WERI-Rb-1 (cell line): ENCODE measurements at regions not wholly inside any gene's neighbourhood (a gene's known extent, or its start where the extent isn't known, plus 50 kb on each side); places are given as distances from the start of the nearest gene placed in this dataset.

Experiments
- DNase-seq: peaks from one replicate; pipeline ENCODE4 v3.0.0-alpha.2; 2020
- H3K27ac ChIP-seq: fragments of 250-450 bp; sonication (Bioruptor Pico); 2 replicates; pipeline ENCODE4 v1.5.1; 2020; ENCODE audit warnings: mild to moderate bottlenecking, moderate library complexity
- H3K27me3 ChIP-seq: fragments of 250-450 bp; sonication (Bioruptor Pico); 2 replicates; pipeline ENCODE4 v1.5.1; 2021; ENCODE audit warnings: mild to moderate bottlenecking, low read depth, moderate library complexity; ENCODE audit not compliant: insufficient read depth, severe bottlenecking
- H3K36me3 ChIP-seq: fragments of 250-450 bp; sonication (Bioruptor Pico); 2 replicates; pipeline ENCODE4 v1.5.1; 2020; ENCODE audit warnings: mild to moderate bottlenecking, moderate library complexity
- H3K4me3 ChIP-seq: 2 replicates; pipeline ENCODE4 v1.5.1; 2011; ENCODE audit warnings: low read depth, mild to moderate bottlenecking, control low read depth, low read length
- H3K9me3 ChIP-seq: fragments of 250-450 bp; sonication (Bioruptor Pico); 2 replicates; pipeline ENCODE4 v1.5.1; 2021; ENCODE audit warnings: mild to moderate bottlenecking, moderate library complexity; ENCODE audit not compliant: severe bottlenecking
- TF ChIP-seq, protein P1 (sequence below): IDR thresholded peaks from 2 replicates; pipeline ENCODE4 v1.5.1; 2011; ENCODE audit warnings: low read depth, mild to moderate bottlenecking, control low read depth, inconsistent platforms, low read length

DNA sequence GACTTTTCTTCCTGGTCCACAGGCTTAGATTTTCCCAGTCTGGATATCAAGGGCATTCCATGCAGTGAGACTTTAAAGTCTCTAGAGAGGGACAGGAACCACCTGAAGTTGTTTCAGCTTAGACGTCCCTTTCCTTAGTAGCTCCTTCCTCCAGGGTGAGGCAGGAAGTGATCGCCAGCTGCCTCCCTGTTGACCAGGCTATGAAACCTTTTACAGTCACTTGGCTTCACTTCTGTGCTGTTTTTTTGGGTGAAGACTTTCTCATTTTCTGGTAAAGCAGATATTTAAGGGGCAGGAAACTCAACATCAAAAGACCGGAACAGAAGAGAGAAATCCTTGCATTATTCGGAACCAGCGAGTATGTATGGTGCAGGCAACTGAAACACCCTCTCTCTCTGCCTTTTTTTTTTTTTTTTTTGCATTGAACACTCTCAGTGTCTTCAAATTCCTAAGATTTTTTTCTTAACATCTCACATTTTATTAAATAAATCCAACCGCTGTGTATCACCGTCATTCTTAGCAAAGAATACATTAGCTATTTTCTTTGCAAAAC is 234.6 kb upstream of the IRF2BP2 start:
- Histone ChIP-seq H3K36me3 (no peaks in the 10 kb centered on the region), H3K4me3 (no peak overlapping the region), H3K27me3 (no peaks in the 10 kb centered on the region), H3K27ac (no peak overlapping the region), H3K9me3 (peaks cover 6% of the 10 kb centered on the region)
- TF ChIP-seq, protein P1, sequence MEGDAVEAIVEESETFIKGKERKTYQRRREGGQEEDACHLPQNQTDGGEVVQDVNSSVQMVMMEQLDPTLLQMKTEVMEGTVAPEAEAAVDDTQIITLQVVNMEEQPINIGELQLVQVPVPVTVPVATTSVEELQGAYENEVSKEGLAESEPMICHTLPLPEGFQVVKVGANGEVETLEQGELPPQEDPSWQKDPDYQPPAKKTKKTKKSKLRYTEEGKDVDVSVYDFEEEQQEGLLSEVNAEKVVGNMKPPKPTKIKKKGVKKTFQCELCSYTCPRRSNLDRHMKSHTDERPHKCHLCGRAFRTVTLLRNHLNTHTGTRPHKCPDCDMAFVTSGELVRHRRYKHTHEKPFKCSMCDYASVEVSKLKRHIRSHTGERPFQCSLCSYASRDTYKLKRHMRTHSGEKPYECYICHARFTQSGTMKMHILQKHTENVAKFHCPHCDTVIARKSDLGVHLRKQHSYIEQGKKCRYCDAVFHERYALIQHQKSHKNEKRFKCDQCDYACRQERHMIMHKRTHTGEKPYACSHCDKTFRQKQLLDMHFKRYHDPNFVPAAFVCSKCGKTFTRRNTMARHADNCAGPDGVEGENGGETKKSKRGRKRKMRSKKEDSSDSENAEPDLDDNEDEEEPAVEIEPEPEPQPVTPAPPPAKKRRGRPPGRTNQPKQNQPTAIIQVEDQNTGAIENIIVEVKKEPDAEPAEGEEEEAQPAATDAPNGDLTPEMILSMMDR, result no peak
- DNase-seq, result no peak

DNA sequence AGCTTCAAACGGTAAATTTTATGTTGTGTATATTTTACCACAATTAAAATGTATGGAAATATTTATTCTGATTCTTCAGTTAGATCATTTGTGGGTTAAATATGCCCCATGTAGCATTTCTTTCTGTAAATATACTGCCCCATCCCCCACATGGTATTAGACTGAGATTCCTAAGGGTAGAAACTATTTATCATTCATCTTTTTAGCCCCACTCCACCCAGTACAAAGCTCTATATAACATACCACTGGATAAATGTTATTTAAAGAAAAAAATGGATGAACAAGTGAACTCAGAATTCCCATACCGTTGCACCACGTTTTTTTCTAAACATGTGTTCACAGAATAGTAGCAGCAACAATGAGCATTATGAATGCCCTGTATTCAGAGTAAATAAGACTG is 234.0 kb upstream of the IRF2BP2 start:
- no peak overlapping the region for H3K27ac ChIP-seq
- no peak overlapping the region for H3K4me3 ChIP-seq
- no peak for DNase-seq
- peaks cover 11% of the 10 kb centered on the region for H3K9me3 ChIP-seq
- H3K27me3 ChIP-seq, result no peaks in the 10 kb centered on the region
- no peaks in the 10 kb centered on the region for H3K36me3 ChIP-seq
- TF ChIP-seq, protein P1, result no peak

DNA sequence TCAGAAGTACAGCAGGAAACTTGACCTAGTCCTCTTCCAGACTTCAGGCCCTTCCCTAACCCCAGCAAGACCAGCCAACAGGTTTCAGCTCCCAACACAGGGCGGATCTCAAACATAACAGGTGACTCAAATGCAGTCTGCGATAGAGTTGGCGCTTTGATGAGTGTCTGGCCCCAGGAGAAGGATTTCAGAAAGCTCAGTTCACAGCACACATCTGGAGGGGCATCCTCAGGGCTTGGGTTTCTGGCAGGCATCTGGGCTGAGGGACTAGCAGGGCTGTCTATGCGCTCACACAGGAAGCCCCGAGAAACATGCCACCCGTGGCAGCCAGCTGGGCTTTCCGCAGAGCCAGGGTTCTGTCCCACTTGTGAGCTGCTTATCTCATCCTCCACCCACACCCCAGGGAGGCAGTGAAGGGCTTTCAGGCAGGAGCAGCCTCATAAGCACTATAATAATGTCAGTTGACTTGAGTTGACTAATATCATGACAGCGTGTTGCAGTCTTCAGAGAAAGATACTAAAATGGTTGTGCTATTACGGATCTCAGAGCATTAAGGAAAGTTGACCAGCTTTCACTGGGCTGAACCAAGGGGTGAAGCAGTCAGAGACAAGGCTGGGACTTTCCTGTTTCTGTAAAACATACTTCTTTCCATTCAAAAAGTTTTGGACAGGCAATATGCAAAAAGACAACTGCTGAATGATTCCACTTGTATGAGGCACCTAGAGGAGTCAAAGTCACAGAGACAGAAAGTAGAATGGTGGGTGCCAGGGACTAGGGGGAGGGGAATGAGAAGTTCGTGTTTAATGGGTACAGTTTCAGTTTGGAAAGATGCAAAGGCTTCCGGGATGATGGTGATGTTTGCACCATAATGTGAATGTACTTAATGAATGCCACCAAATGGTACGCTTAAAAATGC is 233.0 kb upstream of the IRF2BP2 start:
- TF ChIP-seq, protein P1, result no peak
- peaks cover 11% of the 10 kb centered on the region for H3K9me3 ChIP-seq
- no peak overlapping the region for H3K27ac ChIP-seq
- no peaks in the 10 kb centered on the region for H3K27me3 ChIP-seq
- H3K36me3 ChIP-seq, result no peaks in the 10 kb centered on the region
- no peak overlapping the region for H3K4me3 ChIP-seq
- peak; percentile 36 for DNase-seq

DNA sequence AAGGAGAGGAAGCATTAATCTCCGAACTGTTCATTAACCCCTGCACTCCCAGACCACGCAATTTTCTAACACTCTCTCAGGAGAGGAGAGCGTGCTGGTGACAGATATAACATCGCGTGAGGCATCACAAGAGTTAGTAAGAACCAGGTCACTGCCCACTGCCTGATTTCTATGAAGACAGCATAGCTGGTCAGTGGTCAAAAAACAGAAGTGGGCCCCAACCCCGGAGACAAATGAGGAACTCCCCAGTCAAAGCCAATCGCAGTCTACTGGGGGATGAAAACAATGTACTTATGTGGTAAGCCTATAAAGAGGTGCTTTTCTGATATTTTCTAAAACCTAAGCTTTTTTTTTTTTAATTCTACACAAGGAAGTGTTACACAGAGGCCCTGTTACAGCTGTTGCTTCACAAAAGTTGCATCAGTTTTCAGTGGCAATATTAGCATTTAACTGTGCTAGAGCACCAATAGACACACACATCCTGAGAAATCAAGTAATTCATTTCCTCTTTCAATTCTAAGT is 231.8 kb upstream of the IRF2BP2 start:
- Histone ChIP-seq H3K27me3 (no peaks in the 10 kb centered on the region), H3K36me3 (no peaks in the 10 kb centered on the region), H3K9me3 (peaks cover 11% of the 10 kb centered on the region), H3K4me3 (no peak overlapping the region), H3K27ac (no peak overlapping the region)
- no peak for DNase-seq
- TF ChIP-seq, protein P1, result no peak

DNA sequence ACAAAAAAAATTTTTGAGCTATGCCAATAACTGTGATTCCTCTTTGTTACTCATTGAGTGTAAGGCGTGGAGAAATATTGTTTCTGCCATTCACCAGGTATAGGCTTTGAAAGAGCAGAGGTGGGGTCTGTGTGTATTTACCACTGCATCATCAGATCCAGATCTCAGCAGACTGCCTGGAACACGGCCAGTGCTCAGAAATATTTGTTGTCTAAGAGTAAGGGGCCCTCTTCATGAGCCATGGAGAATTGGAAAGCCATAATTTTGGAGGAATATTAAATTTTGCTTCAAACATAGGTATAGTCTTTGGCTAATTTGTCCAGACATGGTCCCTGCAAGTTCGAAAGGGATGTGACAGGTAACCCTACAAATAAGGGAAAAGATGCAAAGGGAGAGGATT is 231.3 kb upstream of the IRF2BP2 start:
- H3K9me3 ChIP-seq, result peaks cover 11% of the 10 kb centered on the region
- no peak overlapping the region for H3K4me3 ChIP-seq
- H3K27me3 ChIP-seq, result no peaks in the 10 kb centered on the region
- DNase-seq, result no peak
- TF ChIP-seq, protein P1, result no peak
- no peaks in the 10 kb centered on the region for H3K36me3 ChIP-seq
- no peak overlapping the region for H3K27ac ChIP-seq
